Endothelial cell of umbilical vein (primary cell): ENCODE measurements at regions not wholly inside any gene's neighbourhood (a gene's known extent, or its start where the extent isn't known, plus 50 kb on each side); places are given as distances from the start of the nearest gene placed in this dataset.
A peak's percentile ranks its signal among the peaks of the same experiment; 100 is the strongest.

Experiments used
- BruUV-seq: library from RNA; stranded (reverse); fragments of 400-500 nt; replicated peaks from 2 replicates; lab custom pipeline; 2021; lab: Mats Ljungman, UMichigan
- CTCF ChIA-PET: fragments of 300-600, 350-600 bp; sonication (Branson Sonifier 250); formaldehyde crosslinking; loops from one replicate; lab custom pipeline; 2021; ENCODE audit warnings: antibody characterized with exemption, inconsistent platforms; lab: Charles Lee
- POLR2A ChIA-PET: fragments of 300-600, 350-600 bp; sonication (Branson Sonifier 250); formaldehyde crosslinking; loops from one replicate; lab custom pipeline; 2021; ENCODE audit warnings: antibody characterized with exemption, inconsistent platforms; lab: Charles Lee
- DNase-seq: peaks from one replicate; pipeline ENCODE4 v3.0.0-alpha.2; 2011; ENCODE audit warnings: low read depth, low spot score
- FAIRE-seq: peaks from 2 replicates; lab custom pipeline; 2011; peaks lifted over from hg19 to GRCh38; lab: Jason Lieb, UNC
- H2AFZ ChIP-seq: 2 replicates; pipeline ENCODE4 v1.6.0; 2012; ENCODE audit warnings: low read depth, low read length, control low read depth, inconsistent platforms
- H3K27ac ChIP-seq: 2 replicates; pipeline ENCODE4 v1.5.1; 2011; ENCODE audit warnings: low read depth, mild to moderate bottlenecking, control low read depth, low read length, moderate library complexity; ENCODE audit not compliant: insufficient read depth
- H3K27me3 ChIP-seq, 2 experiments: 2 replicates each; pipeline versions ENCODE4 v1.6.0 to v1.6.1; 2011; ENCODE audit warnings: low read length in 2 of 2, mixed read lengths in 1 of 2; ENCODE audit not compliant: control insufficient read depth in 2 of 2, insufficient read depth in 2 of 2
- H3K36me3 ChIP-seq, 2 experiments: 2 replicates in 1 of 2; 3 replicates in 1 of 2; pipeline ENCODE4 v1.5.1; 2011; ENCODE audit warnings: low read length in 2 of 2, mild to moderate bottlenecking in 1 of 2, moderate library complexity in 1 of 2; ENCODE audit not compliant: control insufficient read depth in 2 of 2, insufficient read depth in 2 of 2; ENCODE audit errors: extremely low read depth in 1 of 2
- H3K4me1 ChIP-seq: 3 replicates; pipeline ENCODE4 v1.5.1; 2011; ENCODE audit warnings: mild to moderate bottlenecking, low read length; ENCODE audit not compliant: control insufficient read depth, insufficient read depth; ENCODE audit errors: extremely low read depth
- H3K4me2 ChIP-seq: 2 replicates; pipeline ENCODE4 v1.6.1; 2011; ENCODE audit warnings: low read length, control low read depth, mixed read lengths; ENCODE audit not compliant: insufficient read depth
- H3K4me3 ChIP-seq, 3 experiments: fragments of 200-600 bp in 1 of 3; sonication (generic), shearing (Covaris generic) in 1 of 3; replicated peaks in 1 of 3; 2 replicates each; pipeline ENCODE4 v1.5.1; 2011 to 2016; ENCODE audit warnings: control low read depth in 3 of 3, low read length in 3 of 3, mild to moderate bottlenecking in 2 of 3, inconsistent platforms in 1 of 3, low read depth in 1 of 3, moderate library complexity in 1 of 3; ENCODE audit not compliant: insufficient read depth in 1 of 3
- H3K79me2 ChIP-seq: 2 replicates; pipeline ENCODE4 v1.6.0; 2012; ENCODE audit warnings: low read length, inconsistent platforms; ENCODE audit not compliant: control insufficient read depth, insufficient read depth
- H3K9ac ChIP-seq: replicated peaks from 2 replicates; pipeline ENCODE3; 2011; ENCODE audit warnings: low read length, control low read depth; ENCODE audit not compliant: insufficient read depth; ENCODE audit errors: extremely low read depth
- H3K9me1 ChIP-seq: replicated peaks from 3 replicates; pipeline ENCODE4 v1.6.0; 2011; ENCODE audit warnings: mild to moderate bottlenecking, low read length; ENCODE audit not compliant: control insufficient read depth, insufficient read depth; ENCODE audit errors: extremely low read depth
- H3K9me3 ChIP-seq: replicated peaks from 2 replicates; pipeline ENCODE4 v1.5.1; 2012; ENCODE audit warnings: low read length, inconsistent platforms; ENCODE audit not compliant: control insufficient read depth, insufficient read depth
- H4K20me1 ChIP-seq: replicated peaks from 2 replicates; pipeline ENCODE3; 2011; ENCODE audit warnings: mild to moderate bottlenecking, low read length; ENCODE audit not compliant: control insufficient read depth, insufficient read depth; ENCODE audit errors: extremely low read depth
- GATA2 ChIP-seq: IDR thresholded peaks from 2 replicates; pipeline ENCODE4 v1.7.0; 2011; ENCODE audit warnings: low read depth, mild to moderate bottlenecking, moderate library complexity, mixed read lengths, low read length; ENCODE audit not compliant: insufficient read length, insufficient read depth
- MAX ChIP-seq: IDR thresholded peaks from 2 replicates; pipeline ENCODE4 v1.6.1; 2011; ENCODE audit not compliant: insufficient read depth, insufficient read length
- MYC ChIP-seq: IDR thresholded peaks from one replicate; pipeline ENCODE4 v1.6.1; 2011; ENCODE audit warnings: mild to moderate bottlenecking, low read depth, low read length
- POLR2AphosphoS5 ChIP-seq: IDR thresholded peaks from 2 replicates; pipeline ENCODE4 v1.6.1; 2012; ENCODE audit warnings: low read depth, mild to moderate bottlenecking, control low read depth, low read length, moderate library complexity; ENCODE audit not compliant: insufficient read depth
- dilution Hi-C: fragments of 300-500 bp; cut with MboI; formaldehyde crosslinking; loops from one replicate; pipeline ENCODE4 v1.15.0; 2019; ENCODE audit warnings: low sequenced_read_pairs; ENCODE audit not compliant: extremely low pct_ligation_motif_present
- intact Hi-C: fragments of 100-400 bp; cut with micrococcal nuclease; formaldehyde crosslinking; loops from one replicate; pipeline ENCODE4 v1.10.0; 2022

GRCh38 chr2:53235836-53236582, 531.6 kb upstream of the CHAC2 start:
- no peaks in the 10 kb centered on the region for H3K36me3 ChIP-seq
- intact Hi-C loops: no loop called here
- no peak overlapping the region for H3K4me3 ChIP-seq
- no peaks in the 10 kb centered on the region for H4K20me1 ChIP-seq
- no peaks in the 10 kb centered on the region for H3K27me3 ChIP-seq
- H3K79me2 ChIP-seq: no peaks in the 10 kb centered on the region
- no peaks in the 10 kb centered on the region for H3K9me3 ChIP-seq
- H2AFZ ChIP-seq: no peak overlapping the region
- ChIA-PET CTCF (no interaction called here), POLR2A (no interaction called here)
- DNase-seq: peak; percentile 71
- H3K4me1 ChIP-seq: peaks cover 8% of the 10 kb centered on the region
- TF ChIP-seq POLR2AphosphoS5: no peak
- peak; percentile 9 for TF ChIP-seq GATA2
- no peak for TF ChIP-seq MAX
- no peak overlapping the region for H3K9ac ChIP-seq
- FAIRE-seq: peak; percentile 35
- BruUV-seq: no TSS peak
- no peak overlapping the region for H3K27ac ChIP-seq
- dilution Hi-C loops: no loop called here
- peak overlapping the region; percentile 28 for H3K4me2 ChIP-seq
- no peaks in the 10 kb centered on the region for H3K9me1 ChIP-seq

GRCh38 chr2:53234548-53234903, 533.1 kb upstream of the CHAC2 start:
- Histone ChIP-seq H4K20me1 (no peaks in the 10 kb centered on the region), H3K9me3 (no peaks in the 10 kb centered on the region), H3K4me2 (no peak overlapping the region), H2AFZ (no peak overlapping the region), H3K4me3 (no peak overlapping the region), H3K9ac (no peak overlapping the region), H3K79me2 (no peaks in the 10 kb centered on the region), H3K9me1 (no peaks in the 10 kb centered on the region), H3K27me3 (no peaks in the 10 kb centered on the region), H3K36me3 (no peaks in the 10 kb centered on the region), H3K27ac (no peak overlapping the region), H3K4me1 (peaks cover 8% of the 10 kb centered on the region)
- dilution Hi-C loops: no loop called here
- no TSS peak for BruUV-seq
- intact Hi-C loops: no loop called here
- no peak for DNase-seq
- no peak for FAIRE-seq
- no peak for TF ChIP-seq MYC
- CTCF ChIA-PET: no interaction called here
- POLR2A ChIA-PET: no interaction called here
